ENCODE measurements at regions not wholly inside any gene's neighbourhood (a gene's known extent, or its start where the extent isn't known, plus 50 kb on each side); places are given as distances from the start of the nearest gene placed in this dataset.

DNA sequence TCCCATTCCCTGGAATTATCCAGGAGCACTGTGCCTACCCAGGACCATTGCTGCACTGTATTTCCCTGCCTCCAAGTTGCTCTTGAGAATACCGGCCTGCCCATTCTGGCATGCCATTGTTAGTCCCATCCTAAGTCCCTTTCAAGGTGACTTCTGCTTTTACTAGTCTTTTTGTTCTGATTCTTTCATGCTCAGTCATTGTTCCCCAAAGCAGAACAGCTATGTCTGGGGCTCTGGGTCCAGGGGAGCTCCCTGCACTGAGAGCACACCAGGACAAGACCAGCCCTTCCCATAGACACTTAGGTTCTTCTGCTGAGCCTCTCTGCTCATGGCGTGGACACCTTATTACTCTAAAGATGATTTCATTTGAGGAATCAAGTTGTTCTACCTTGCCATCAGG is 388.9 kb upstream of the KLF4 start:
- Histone ChIP-seq H3K36me3 (no peaks in the 10 kb centered on the region), H3K9me3 (no peaks in the 10 kb centered on the region), H3K27me3 (no peaks in the 10 kb centered on the region), H3K4me1 (no peaks in the 10 kb centered on the region), H3K4me3 (no peak overlapping the region), H3K27ac (no peak overlapping the region)
- intact Hi-C loops (cut with DNase I), result no loop called here
- no peak for ATAC-seq
- TF ChIP-seq, protein P1, sequence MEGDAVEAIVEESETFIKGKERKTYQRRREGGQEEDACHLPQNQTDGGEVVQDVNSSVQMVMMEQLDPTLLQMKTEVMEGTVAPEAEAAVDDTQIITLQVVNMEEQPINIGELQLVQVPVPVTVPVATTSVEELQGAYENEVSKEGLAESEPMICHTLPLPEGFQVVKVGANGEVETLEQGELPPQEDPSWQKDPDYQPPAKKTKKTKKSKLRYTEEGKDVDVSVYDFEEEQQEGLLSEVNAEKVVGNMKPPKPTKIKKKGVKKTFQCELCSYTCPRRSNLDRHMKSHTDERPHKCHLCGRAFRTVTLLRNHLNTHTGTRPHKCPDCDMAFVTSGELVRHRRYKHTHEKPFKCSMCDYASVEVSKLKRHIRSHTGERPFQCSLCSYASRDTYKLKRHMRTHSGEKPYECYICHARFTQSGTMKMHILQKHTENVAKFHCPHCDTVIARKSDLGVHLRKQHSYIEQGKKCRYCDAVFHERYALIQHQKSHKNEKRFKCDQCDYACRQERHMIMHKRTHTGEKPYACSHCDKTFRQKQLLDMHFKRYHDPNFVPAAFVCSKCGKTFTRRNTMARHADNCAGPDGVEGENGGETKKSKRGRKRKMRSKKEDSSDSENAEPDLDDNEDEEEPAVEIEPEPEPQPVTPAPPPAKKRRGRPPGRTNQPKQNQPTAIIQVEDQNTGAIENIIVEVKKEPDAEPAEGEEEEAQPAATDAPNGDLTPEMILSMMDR (IDR thresholded peaks at IDR 0.05), result no peak
- TF ChIP-seq POLR2A (IDR thresholded peaks at IDR 0.05), result no peak
- 100% methylated on average over 1 of the region's 2 CpGs for WGBS (ENCODE audit: insufficient coverage, low coverage, low lambda C conversion rate, missing lambda C conversion rate)
- no peak for DNase-seq

DNA sequence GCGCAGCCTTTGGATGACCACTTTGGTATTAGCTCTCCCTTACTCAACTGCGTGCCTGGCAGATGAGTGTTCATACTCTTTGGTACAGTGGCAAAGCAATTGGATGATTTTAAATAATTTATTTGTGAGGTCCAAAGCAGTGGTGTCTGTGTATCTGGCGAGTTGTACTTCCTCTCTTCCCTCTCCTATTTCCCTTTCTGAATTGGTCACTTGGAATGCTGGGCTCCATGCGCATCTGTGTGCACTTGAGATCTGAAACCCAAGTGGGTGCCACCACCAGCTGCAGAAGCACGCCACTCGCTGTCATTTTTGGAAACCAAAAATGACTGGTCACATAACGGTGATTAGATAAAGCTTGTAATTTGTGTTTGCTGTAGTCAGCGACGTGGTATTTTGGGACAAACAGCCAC is 386.0 kb upstream of the KLF4 start:
- WGBS (ENCODE audit: insufficient coverage, low coverage, low lambda C conversion rate, missing lambda C conversion rate), result 79% methylated on average over 9 of the region's 9 CpGs
- no peak for TF ChIP-seq POLR2A (IDR thresholded peaks at IDR 0.05)
- TF ChIP-seq, protein P1 (IDR thresholded peaks at IDR 0.05), result no peak
- H3K4me3 ChIP-seq, result no peak overlapping the region
- no peaks in the 10 kb centered on the region for H3K9me3 ChIP-seq
- no peaks in the 10 kb centered on the region for H3K27me3 ChIP-seq
- intact Hi-C loops (cut with DNase I), result no loop called here
- DNase-seq (no peak), ATAC-seq (no peak)
- no peak overlapping the region for H3K27ac ChIP-seq
- no peaks in the 10 kb centered on the region for H3K36me3 ChIP-seq
- no peaks in the 10 kb centered on the region for H3K4me1 ChIP-seq

DNA sequence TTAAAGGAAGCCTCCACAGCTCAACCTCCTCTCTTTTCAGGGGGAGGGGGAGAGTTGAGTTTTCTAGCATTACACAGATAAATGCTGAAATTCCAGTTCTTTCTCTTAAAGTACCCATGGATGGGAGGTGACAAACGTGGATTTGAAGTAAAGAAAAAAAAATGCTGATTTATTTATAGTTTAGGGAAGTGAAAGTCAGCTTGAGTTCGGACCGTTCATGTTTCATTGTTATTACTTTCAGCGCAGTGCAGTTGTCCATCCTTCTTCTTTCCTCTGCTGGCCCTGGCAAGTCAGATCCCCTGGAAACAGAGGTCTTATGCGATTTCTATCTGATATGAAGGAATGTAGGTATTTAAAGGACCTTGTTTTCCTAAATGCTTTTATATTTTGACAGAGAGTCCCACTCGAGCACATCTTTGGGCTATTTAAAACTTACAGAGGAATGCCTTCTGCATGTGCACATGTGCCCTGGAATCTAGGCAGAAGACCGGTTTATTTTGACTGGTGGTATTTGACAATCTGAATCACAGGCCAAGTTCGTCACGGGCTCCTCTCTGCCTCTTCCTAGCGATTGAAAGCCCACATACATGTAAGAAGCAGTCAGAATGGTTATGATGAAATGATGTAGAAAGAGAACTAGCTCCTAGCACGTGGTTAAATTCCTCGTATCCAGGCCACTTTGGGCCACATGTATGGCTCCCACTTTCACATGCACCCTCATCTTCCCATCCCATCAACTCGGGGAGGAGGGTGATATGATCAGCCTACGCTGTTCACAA is 385.2 kb upstream of the KLF4 start:
- TF ChIP-seq, protein P1 (IDR thresholded peaks at IDR 0.05), result no peak
- no peak for TF ChIP-seq POLR2A (IDR thresholded peaks at IDR 0.05)
- no peaks in the 10 kb centered on the region for H3K27me3 ChIP-seq
- peak in 2 of 4 donors; percentile 32 to 48 for ATAC-seq
- no peaks in the 10 kb centered on the region for H3K36me3 ChIP-seq
- no peaks in the 10 kb centered on the region for H3K9me3 ChIP-seq
- 46% methylated on average over 12 of the region's 14 CpGs for WGBS (ENCODE audit: insufficient coverage, low coverage, low lambda C conversion rate, missing lambda C conversion rate)
- no peak overlapping the region for H3K27ac ChIP-seq
- intact Hi-C loops (cut with DNase I), result no loop called here
- no peak for DNase-seq
- H3K4me3 ChIP-seq, result no peak overlapping the region
- no peaks in the 10 kb centered on the region for H3K4me1 ChIP-seq

DNA sequence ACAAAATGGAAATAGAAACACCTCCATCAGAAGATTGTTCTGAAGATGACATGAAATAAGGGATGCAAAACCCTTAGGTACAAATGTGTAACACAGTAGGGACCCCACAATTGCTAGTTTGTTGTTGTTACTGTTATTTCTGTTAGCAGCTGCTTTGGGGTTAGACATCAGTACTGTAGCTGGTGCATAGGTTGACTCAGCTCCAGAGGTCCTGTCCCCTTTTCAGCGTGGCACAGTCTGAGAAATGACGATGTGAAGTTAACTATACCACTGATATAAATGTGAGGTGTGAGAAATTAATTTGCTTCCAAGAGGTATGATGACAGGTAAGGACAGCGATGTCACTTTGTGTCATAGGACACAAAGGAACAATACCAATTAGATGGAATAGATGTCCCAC is 384.6 kb upstream of the KLF4 start:
- Histone ChIP-seq H3K4me1 (no peaks in the 10 kb centered on the region), H3K36me3 (no peaks in the 10 kb centered on the region), H3K4me3 (no peak overlapping the region), H3K9me3 (no peaks in the 10 kb centered on the region), H3K27ac (no peak overlapping the region), H3K27me3 (no peaks in the 10 kb centered on the region)
- DNase-seq (no peak), ATAC-seq (no peak)
- TF ChIP-seq POLR2A (IDR thresholded peaks at IDR 0.05), result no peak
- TF ChIP-seq, protein P1 (IDR thresholded peaks at IDR 0.05), result no peak
- intact Hi-C loops (cut with DNase I), result no loop called here
- WGBS (ENCODE audit: insufficient coverage, low coverage, low lambda C conversion rate, missing lambda C conversion rate), result 100% methylated on average over 2 of the region's 3 CpGs

Data from right lobe of liver (tissue), 6 donors.